ENCODE measurements at regions not wholly inside any gene's neighbourhood (a gene's known extent, or its start where the extent isn't known, plus 50 kb on each side); places are given as distances from the start of the nearest gene placed in this dataset.

DNA sequence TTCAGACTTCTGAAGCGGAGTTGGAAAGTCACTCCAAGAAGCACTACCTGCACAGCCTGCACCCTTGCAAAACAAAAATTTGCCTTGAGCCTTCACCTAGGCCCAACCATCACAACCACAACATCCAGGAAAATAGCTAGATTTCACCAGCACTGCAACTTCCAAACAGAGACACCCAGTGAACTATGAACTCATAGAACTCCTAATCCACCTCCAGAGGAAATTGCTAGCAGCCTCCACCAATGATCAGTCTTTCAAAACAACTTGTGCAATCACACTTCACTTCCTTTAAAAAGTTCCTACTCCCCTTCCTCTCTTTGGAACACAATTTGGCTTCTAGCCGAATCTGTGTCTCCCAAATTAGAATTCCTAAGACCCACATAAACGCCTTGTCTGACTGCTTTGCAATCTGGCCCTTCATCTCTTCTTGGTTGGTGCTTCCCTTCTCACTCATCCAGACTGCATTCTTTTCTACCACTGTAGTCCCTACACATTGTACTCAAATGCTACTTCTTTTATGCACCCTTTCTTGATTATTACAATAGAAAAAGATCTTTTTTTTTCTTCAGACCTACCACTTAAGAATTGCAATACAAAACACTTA, 489.2 kb upstream of the ARGLU1 start:
- no peak for TF ChIP-seq CTCF (IDR thresholded peaks at IDR 0.05; ENCODE audit: unreplicated experiment)
- no peak for DNase-seq (ENCODE audit: low spot score, unreplicated experiment)
- H3K4me1 Mint-ChIP-seq (ENCODE audit: low read depth): no peaks in the 10 kb centered on the region
- H3K36me3 Mint-ChIP-seq (ENCODE audit: insufficient read depth): no peaks in the 10 kb centered on the region
- H3K9me3 Mint-ChIP-seq (ENCODE audit: low read depth): peaks cover 5% of the 10 kb centered on the region
- H3K27me3 Mint-ChIP-seq: peaks cover 3% of the 10 kb centered on the region
- H3K4me3 Mint-ChIP-seq (ENCODE audit: low read depth): no peak overlapping the region
- no peak overlapping the region for H3K27ac Mint-ChIP-seq

GRCh38 chr13:107043021-107043956, 475.4 kb upstream of the ARGLU1 start:
- Mint-ChIP-seq H3K27me3 (no peaks in the 10 kb centered on the region), H3K27ac (no peak overlapping the region), H3K4me1 (ENCODE audit: low read depth) (no peaks in the 10 kb centered on the region), H3K9me3 (ENCODE audit: low read depth) (peaks cover 17% of the 10 kb centered on the region), H3K4me3 (ENCODE audit: low read depth) (no peak overlapping the region), H3K36me3 (ENCODE audit: insufficient read depth) (peaks cover 2% of the 10 kb centered on the region)
- no peak for DNase-seq (ENCODE audit: low spot score, unreplicated experiment)
- no peak for TF ChIP-seq CTCF (IDR thresholded peaks at IDR 0.05; ENCODE audit: unreplicated experiment)

- Mint-ChIP-seq H3K27me3 (no peaks in the 10 kb centered on the region), H3K27ac (no peak overlapping the region), H3K9me3 (ENCODE audit: low read depth) (peaks cover 8% of the 10 kb centered on the region), H3K4me3 (ENCODE audit: low read depth) (no peak overlapping the region), H3K36me3 (ENCODE audit: insufficient read depth) (no peaks in the 10 kb centered on the region), H3K4me1 (ENCODE audit: low read depth) (no peaks in the 10 kb centered on the region)
- no peak for TF ChIP-seq CTCF (IDR thresholded peaks at IDR 0.05; ENCODE audit: unreplicated experiment)
- DNase-seq (ENCODE audit: low spot score, unreplicated experiment): no peak
Observed at GRCh38 chr13:107035778-107036177, 467.8 kb upstream of the ARGLU1 start.

DNA sequence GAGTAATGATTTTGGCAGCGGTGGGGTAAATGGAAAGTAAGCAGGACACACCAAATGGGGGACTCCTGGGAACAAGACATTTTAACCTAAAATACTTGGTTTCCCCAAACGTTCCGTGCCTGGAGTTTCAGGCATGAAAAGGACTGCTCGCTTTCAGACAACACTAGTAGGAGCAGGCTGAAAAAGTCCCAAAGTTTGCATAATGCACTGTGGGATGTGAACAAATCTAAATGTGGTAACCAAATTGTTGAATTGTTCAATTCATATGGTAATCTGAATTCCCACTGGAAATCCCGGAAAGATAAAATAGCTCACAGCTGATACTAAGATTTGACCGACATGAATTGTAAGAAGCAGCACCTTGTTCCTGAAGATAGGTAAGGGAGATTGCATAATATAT, 467.2 kb upstream of the ARGLU1 start:
- TF ChIP-seq CTCF (IDR thresholded peaks at IDR 0.05; ENCODE audit: unreplicated experiment): no peak
- no peak for DNase-seq (ENCODE audit: low spot score, unreplicated experiment)
- H3K4me3 Mint-ChIP-seq (ENCODE audit: low read depth): no peak overlapping the region
- H3K4me1 Mint-ChIP-seq (ENCODE audit: low read depth): no peaks in the 10 kb centered on the region
- H3K9me3 Mint-ChIP-seq (ENCODE audit: low read depth): peaks cover 7% of the 10 kb centered on the region
- H3K27me3 Mint-ChIP-seq: no peaks in the 10 kb centered on the region
- H3K27ac Mint-ChIP-seq: no peak overlapping the region
- H3K36me3 Mint-ChIP-seq (ENCODE audit: insufficient read depth): no peaks in the 10 kb centered on the region

GRCh38 chr13:107034236-107034872, 466.4 kb upstream of the ARGLU1 start:
- Mint-ChIP-seq H3K27ac (no peak overlapping the region), H3K4me1 (ENCODE audit: low read depth) (no peaks in the 10 kb centered on the region), H3K9me3 (ENCODE audit: low read depth) (peaks cover 4% of the 10 kb centered on the region), H3K27me3 (no peaks in the 10 kb centered on the region), H3K36me3 (ENCODE audit: insufficient read depth) (no peaks in the 10 kb centered on the region), H3K4me3 (ENCODE audit: low read depth) (no peak overlapping the region)
- DNase-seq (ENCODE audit: low spot score, unreplicated experiment): no peak
- no peak for TF ChIP-seq CTCF (IDR thresholded peaks at IDR 0.05; ENCODE audit: unreplicated experiment)

All from progenitor cell of endocrine pancreas (in vitro differentiated cells).